Endothelial cell (in vitro differentiated cells): ENCODE measurements at regions not wholly inside any gene's neighbourhood (a gene's known extent, or its start where the extent isn't known, plus 50 kb on each side); places are given as distances from the start of the nearest gene placed in this dataset.

Experiments used
- DNase-seq: peaks from one replicate; pipeline ENCODE4 v3.0.0; 2021; ENCODE audit warnings: low spot score
- H3K27ac Mint-ChIP-seq: one replicate; pipeline ENCODE4 v1.8.0; 2021; ENCODE audit warnings: mixed read lengths, inconsistent platforms; ENCODE audit not compliant: unreplicated experiment
- H3K27me3 Mint-ChIP-seq: one replicate; pipeline ENCODE4 v1.8.0; 2021; ENCODE audit warnings: mild to moderate bottlenecking, moderate library complexity, mixed read lengths, inconsistent platforms; ENCODE audit not compliant: unreplicated experiment
- H3K36me3 Mint-ChIP-seq: one replicate; pipeline ENCODE4 v1.8.0; 2021; ENCODE audit warnings: mild to moderate bottlenecking, low read depth, mixed read lengths, inconsistent platforms; ENCODE audit not compliant: unreplicated experiment
- H3K4me1 Mint-ChIP-seq: one replicate; pipeline ENCODE4 v1.8.0; 2021; ENCODE audit warnings: mild to moderate bottlenecking, mixed read lengths, inconsistent platforms; ENCODE audit not compliant: unreplicated experiment
- H3K4me3 Mint-ChIP-seq: one replicate; pipeline ENCODE4 v1.8.0; 2021; ENCODE audit warnings: mild to moderate bottlenecking, mixed read lengths, inconsistent platforms; ENCODE audit not compliant: unreplicated experiment
- H3K9me3 Mint-ChIP-seq: one replicate; pipeline ENCODE4 v1.8.0; 2021; ENCODE audit warnings: mixed read lengths, inconsistent platforms; ENCODE audit not compliant: unreplicated experiment
- TF ChIP-seq, protein P1 (sequence below): fragments of 200-600 bp; sonication (generic); IDR thresholded peaks from one replicate; pipeline ENCODE4 v1.5.0; 2021; ENCODE audit warnings: antibody characterized with exemption; ENCODE audit not compliant: unreplicated experiment

DNA sequence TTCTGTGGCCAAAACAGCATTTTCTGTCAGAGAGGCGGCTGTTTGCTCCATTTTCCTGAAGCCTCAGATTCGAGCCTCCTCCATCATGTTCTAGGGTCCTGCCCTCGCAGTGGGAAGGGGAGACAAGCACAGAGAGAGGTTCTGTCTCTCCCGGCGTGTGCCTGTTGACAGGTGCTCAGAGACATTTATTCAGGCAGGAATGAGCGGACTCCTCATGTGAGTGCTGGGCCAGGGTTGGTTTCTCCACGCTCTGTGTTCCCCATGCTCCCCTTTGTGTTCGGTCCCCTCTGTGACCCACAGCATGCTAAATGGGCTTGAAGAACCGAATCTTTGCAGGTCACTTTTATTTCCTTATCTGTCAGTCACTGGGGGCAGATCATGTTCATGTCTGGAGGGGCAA lies 374.6 kb downstream of the GLRX3 start:
- Mint-ChIP-seq H3K27ac (no peak overlapping the region), H3K9me3 (peaks cover 50% of the 10 kb centered on the region), H3K27me3 (peaks cover 12% of the 10 kb centered on the region), H3K4me3 (no peak overlapping the region), H3K36me3 (peaks cover 23% of the 10 kb centered on the region), H3K4me1 (no peaks in the 10 kb centered on the region)
- TF ChIP-seq, protein P1, sequence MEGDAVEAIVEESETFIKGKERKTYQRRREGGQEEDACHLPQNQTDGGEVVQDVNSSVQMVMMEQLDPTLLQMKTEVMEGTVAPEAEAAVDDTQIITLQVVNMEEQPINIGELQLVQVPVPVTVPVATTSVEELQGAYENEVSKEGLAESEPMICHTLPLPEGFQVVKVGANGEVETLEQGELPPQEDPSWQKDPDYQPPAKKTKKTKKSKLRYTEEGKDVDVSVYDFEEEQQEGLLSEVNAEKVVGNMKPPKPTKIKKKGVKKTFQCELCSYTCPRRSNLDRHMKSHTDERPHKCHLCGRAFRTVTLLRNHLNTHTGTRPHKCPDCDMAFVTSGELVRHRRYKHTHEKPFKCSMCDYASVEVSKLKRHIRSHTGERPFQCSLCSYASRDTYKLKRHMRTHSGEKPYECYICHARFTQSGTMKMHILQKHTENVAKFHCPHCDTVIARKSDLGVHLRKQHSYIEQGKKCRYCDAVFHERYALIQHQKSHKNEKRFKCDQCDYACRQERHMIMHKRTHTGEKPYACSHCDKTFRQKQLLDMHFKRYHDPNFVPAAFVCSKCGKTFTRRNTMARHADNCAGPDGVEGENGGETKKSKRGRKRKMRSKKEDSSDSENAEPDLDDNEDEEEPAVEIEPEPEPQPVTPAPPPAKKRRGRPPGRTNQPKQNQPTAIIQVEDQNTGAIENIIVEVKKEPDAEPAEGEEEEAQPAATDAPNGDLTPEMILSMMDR: no peak
- no peak for DNase-seq

DNA sequence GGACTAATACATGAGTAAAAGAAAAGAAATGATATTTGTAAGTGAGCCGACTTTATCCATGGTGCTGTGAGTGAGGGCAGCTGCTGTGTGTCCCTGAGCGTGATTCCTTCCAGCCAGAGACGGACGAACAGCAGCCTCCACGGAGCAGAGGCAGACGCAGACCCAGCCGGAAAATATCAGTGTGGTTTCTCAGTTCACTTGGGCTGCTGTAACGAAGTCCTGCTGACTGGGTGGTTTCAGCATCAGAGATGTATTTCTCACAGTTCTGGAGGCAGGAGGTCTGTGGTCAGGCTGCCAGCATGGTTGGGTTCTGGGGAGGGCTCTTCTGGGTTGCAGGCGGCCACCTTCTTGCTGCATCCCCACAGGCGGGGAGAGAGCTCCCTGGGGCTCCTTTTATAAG lies 375.6 kb downstream of the GLRX3 start:
- TF ChIP-seq, protein P1: no peak
- Mint-ChIP-seq H3K36me3 (peaks cover 23% of the 10 kb centered on the region), H3K4me1 (no peaks in the 10 kb centered on the region), H3K27ac (no peak overlapping the region), H3K4me3 (no peak overlapping the region), H3K27me3 (peaks cover 12% of the 10 kb centered on the region), H3K9me3 (peaks cover 47% of the 10 kb centered on the region)
- no peak for DNase-seq

DNA sequence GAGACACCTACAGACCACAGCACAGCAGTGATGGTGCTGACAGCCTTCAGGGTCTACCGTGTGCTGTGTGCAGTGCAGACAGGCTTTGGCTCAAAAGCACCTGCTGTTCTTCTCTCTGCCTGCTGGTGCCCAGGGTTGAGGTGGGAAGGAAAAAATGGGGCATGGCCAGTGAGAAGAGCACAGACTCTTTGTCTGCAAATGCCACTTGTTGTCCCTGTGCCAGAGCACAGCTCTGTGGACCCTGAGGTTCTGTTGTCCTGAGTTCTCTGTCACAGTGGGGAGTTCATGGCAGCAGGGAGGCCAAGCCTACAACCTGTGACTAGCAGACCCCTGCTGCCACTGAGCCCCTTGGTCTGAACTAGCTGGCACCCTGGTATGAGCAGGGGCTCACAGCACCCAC lies 376.7 kb downstream of the GLRX3 start:
- Mint-ChIP-seq H3K27ac (no peak overlapping the region), H3K9me3 (peaks cover 54% of the 10 kb centered on the region), H3K4me1 (no peaks in the 10 kb centered on the region), H3K36me3 (peaks cover 31% of the 10 kb centered on the region), H3K4me3 (no peak overlapping the region), H3K27me3 (peaks cover 10% of the 10 kb centered on the region)
- no peak for DNase-seq
- TF ChIP-seq, protein P1: no peak

DNA sequence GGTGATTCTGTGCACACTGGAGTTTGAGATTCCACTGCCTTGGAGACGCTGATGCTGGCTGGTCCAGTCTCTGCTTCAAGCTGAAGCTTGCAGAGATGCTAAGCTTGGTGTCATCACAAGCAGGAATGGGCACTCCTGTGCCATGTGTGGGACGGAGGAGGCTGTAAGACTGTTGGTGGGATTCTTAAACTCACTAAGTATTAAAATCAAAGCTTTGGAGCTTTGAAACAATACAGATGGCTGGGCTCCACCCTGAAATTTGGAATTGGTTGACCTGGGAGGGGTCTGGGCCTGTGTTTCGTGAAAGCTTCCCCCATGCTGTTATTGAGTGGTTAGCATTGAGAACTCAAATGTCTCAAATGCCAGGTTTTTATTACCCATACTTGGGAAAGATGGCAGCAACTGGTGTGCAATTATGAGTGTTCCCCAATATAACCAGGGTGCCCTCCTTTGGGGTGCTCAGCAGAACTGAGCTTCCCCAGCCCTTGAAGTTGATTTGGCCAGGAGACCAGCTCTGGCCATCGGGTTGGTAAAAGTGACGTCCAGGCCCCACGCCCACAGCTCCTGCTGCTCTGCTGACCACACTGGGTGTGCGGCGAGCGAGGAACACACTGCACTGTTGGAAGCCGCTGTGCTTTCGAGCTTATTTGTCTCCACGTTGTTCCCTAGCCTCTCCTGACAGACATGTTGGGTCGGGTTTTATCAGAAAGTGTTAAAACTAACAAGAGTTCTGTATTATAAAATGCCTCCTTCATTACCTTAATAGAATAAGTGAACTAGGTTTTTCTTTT lies 377.7 kb downstream of the GLRX3 start:
- no peak for DNase-seq
- TF ChIP-seq, protein P1: no peak
- Mint-ChIP-seq H3K36me3 (peaks cover 29% of the 10 kb centered on the region), H3K27me3 (peaks cover 8% of the 10 kb centered on the region), H3K9me3 (peaks cover 46% of the 10 kb centered on the region), H3K27ac (no peak overlapping the region), H3K4me3 (no peak overlapping the region), H3K4me1 (no peaks in the 10 kb centered on the region)

DNA sequence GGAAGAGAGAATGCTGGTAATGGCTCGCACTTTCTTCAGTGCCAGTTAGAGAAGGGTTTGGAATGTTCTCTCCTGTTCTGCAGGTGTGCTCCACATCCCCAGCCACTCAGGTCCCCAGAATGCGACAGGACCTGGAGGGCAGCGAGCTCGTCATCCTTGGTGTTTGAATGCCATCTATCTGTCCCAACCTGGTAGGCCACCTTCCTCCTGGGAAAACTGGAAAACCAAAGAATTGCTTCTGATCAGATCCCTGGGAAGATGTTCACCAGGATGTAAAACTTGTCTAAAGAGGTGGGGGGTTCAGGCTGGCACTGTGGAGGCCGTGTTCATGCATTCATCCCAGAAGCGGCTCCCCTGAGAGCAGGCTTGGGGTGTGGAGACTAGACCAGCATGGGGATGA lies 379.5 kb downstream of the GLRX3 start:
- Mint-ChIP-seq H3K4me1 (no peaks in the 10 kb centered on the region), H3K4me3 (no peak overlapping the region), H3K9me3 (peaks cover 42% of the 10 kb centered on the region), H3K36me3 (peaks cover 24% of the 10 kb centered on the region), H3K27ac (no peak overlapping the region), H3K27me3 (peaks cover 5% of the 10 kb centered on the region)
- TF ChIP-seq, protein P1: no peak
- DNase-seq: no peak
